ENCODE measurements at regions not wholly inside any gene's neighbourhood (a gene's known extent, or its start where the extent isn't known, plus 50 kb on each side); places are given as distances from the start of the nearest gene placed in this dataset.

- TF ChIP-seq, protein P1, sequence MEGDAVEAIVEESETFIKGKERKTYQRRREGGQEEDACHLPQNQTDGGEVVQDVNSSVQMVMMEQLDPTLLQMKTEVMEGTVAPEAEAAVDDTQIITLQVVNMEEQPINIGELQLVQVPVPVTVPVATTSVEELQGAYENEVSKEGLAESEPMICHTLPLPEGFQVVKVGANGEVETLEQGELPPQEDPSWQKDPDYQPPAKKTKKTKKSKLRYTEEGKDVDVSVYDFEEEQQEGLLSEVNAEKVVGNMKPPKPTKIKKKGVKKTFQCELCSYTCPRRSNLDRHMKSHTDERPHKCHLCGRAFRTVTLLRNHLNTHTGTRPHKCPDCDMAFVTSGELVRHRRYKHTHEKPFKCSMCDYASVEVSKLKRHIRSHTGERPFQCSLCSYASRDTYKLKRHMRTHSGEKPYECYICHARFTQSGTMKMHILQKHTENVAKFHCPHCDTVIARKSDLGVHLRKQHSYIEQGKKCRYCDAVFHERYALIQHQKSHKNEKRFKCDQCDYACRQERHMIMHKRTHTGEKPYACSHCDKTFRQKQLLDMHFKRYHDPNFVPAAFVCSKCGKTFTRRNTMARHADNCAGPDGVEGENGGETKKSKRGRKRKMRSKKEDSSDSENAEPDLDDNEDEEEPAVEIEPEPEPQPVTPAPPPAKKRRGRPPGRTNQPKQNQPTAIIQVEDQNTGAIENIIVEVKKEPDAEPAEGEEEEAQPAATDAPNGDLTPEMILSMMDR (IDR thresholded peaks at IDR 0.05; ENCODE audit: insufficient read depth, low read depth, low read length) = no peak
- no peak for TF ChIP-seq EZH2 (IDR thresholded peaks at IDR 0.05; ENCODE audit: insufficient read depth, low read length)
Measured at GRCh38 chr4:75244325-75244724, 269.9 kb downstream of the RCHY1 start.

All from astrocyte (in vitro differentiated cells and primary cell).